NCI-H146 (cell line): ENCODE measurements at regions not wholly inside any gene's neighbourhood (a gene's known extent, or its start where the extent isn't known, plus 50 kb on each side); places are given as distances from the start of the nearest gene placed in this dataset.
"Not testable (repeated sequence)": the region's sequence is repeated elsewhere in the genome, so short reads cannot be mapped to it uniquely, and the experiment has no call there.

Experiments
- DNase-seq: peaks from one replicate; lab custom pipeline; 2025; lab: John Stamatoyannopoulos, UW

GRCh38 chr6:132140189-132140588, 189.0 kb upstream of the CCN2 start:
- DNase-seq: no peak

- DNase-seq: no peak
Measured at GRCh38 chr6:132139611-132140010, 188.4 kb upstream of the CCN2 start.

GRCh38 chr6:132136981-132137380, 185.8 kb upstream of the CCN2 start:
- DNase-seq: no peak

- DNase-seq: no peak
Measured at GRCh38 chr6:132135409-132135808, 184.2 kb upstream of the CCN2 start.

- peak; percentile 8 for DNase-seq
Measured at GRCh38 chr6:132133736-132134445, 182.7 kb upstream of the CCN2 start.

GRCh38 chr6:132132924-132133639, 181.9 kb upstream of the CCN2 start:
- DNase-seq: no peak

GRCh38 chr6:132132422-132132821, 181.2 kb upstream of the CCN2 start:
- DNase-seq: peak; percentile 79

GRCh38 chr6:132131758-132132157, 180.6 kb upstream of the CCN2 start:
- DNase-seq: peak; percentile 79

- DNase-seq: no peak
Measured at GRCh38 chr6:132131351-132131750, 180.2 kb upstream of the CCN2 start.

- no peak for DNase-seq
Measured at GRCh38 chr6:132130626-132131298, 179.6 kb upstream of the CCN2 start.

- no peak for DNase-seq
Measured at GRCh38 chr6:132128424-132128823, 177.3 kb upstream of the CCN2 start.

- DNase-seq: no peak
Measured at GRCh38 chr6:132126150-132126549, 175.0 kb upstream of the CCN2 start.

- DNase-seq: peak; percentile 81
Measured at GRCh38 chr6:132122871-132123270, 171.7 kb upstream of the CCN2 start.

GRCh38 chr6:132122176-132122575, 171.0 kb upstream of the CCN2 start:
- DNase-seq: peak; percentile 41

- no peak for DNase-seq
Measured at GRCh38 chr6:132118144-132118543, 167.0 kb upstream of the CCN2 start.

GRCh38 chr6:132115714-132116366, 164.7 kb upstream of the CCN2 start:
- DNase-seq: no peak

- no peak for DNase-seq
Measured at GRCh38 chr6:132114201-132114825, 163.1 kb upstream of the CCN2 start.

GRCh38 chr6:132109752-132110151, 158.6 kb upstream of the CCN2 start:
- not testable (repeated sequence) for DNase-seq

- DNase-seq: no peak
Measured at GRCh38 chr6:132107896-132108295, 156.7 kb upstream of the CCN2 start.

GRCh38 chr6:132101535-132101934, 150.4 kb upstream of the CCN2 start:
- no peak for DNase-seq

GRCh38 chr6:132100388-132100990, 149.3 kb upstream of the CCN2 start:
- DNase-seq: no peak

GRCh38 chr6:132096996-132097395, 145.8 kb upstream of the CCN2 start:
- no peak for DNase-seq
